Fibroblast of lung (primary cell): ENCODE measurements at regions not wholly inside any gene's neighbourhood (a gene's known extent, or its start where the extent isn't known, plus 50 kb on each side); places are given as distances from the start of the nearest gene placed in this dataset.

Experiments
- DNase-seq, 2 donors: peaks; one replicate each; pipeline versions ENCODE4 v3.0.0 to v3.0.0-alpha.2; 2010; ENCODE audit warnings: low read depth in 2 of 2
- H2AFZ ChIP-seq: 2 replicates; pipeline ENCODE4 v1.5.1; 2012; ENCODE audit warnings: low read length, control low read depth, inconsistent platforms
- H3K27ac ChIP-seq: 2 replicates; pipeline ENCODE4 v1.5.1; 2011; ENCODE audit warnings: low read length, control low read depth; ENCODE audit not compliant: insufficient read depth
- H3K27me3 ChIP-seq: 2 replicates; pipeline ENCODE4 v1.5.1; 2011; ENCODE audit warnings: mild to moderate bottlenecking, low read length; ENCODE audit not compliant: control insufficient read depth, insufficient read depth
- H3K36me3 ChIP-seq: 2 replicates; pipeline ENCODE4 v1.5.1; 2011; ENCODE audit warnings: low read length; ENCODE audit not compliant: control insufficient read depth, insufficient read depth
- H3K4me1 ChIP-seq: 2 replicates; pipeline ENCODE4 v1.5.1; 2011; ENCODE audit warnings: low read length; ENCODE audit not compliant: control insufficient read depth, insufficient read depth; ENCODE audit errors: extremely low read depth
- H3K4me2 ChIP-seq: 2 replicates; pipeline ENCODE4 v1.5.1; 2011; ENCODE audit warnings: low read length, control low read depth; ENCODE audit not compliant: insufficient read depth; ENCODE audit errors: extremely low read depth
- H3K4me3 ChIP-seq, 4 experiments: fragments of 200-600 bp in 1 of 4; sonication (generic) in 1 of 4; replicated peaks in 1 of 4; 2 replicates each; pipeline ENCODE4 v1.5.1; 2011 to 2016; ENCODE audit warnings: low read length in 4 of 4, low read depth in 3 of 4, mild to moderate bottlenecking in 3 of 4, control low read depth in 2 of 4, inconsistent platforms in 1 of 4, mixed read lengths in 1 of 4; ENCODE audit not compliant: insufficient read depth in 1 of 4; ENCODE audit errors: control extremely low read depth in 1 of 4
- H3K79me2 ChIP-seq: 2 replicates; pipeline ENCODE4 v1.5.1; 2012; ENCODE audit warnings: mild to moderate bottlenecking, low read length, inconsistent platforms; ENCODE audit not compliant: control insufficient read depth, insufficient read depth
- H3K9ac ChIP-seq: 2 replicates; pipeline ENCODE4 v1.5.1; 2011; ENCODE audit warnings: mild to moderate bottlenecking, low read length, control low read depth; ENCODE audit not compliant: insufficient read depth
- H3K9me3 ChIP-seq: 2 replicates; pipeline ENCODE4 v1.5.1; 2012; ENCODE audit warnings: low read depth, low read length; ENCODE audit not compliant: control insufficient read depth, insufficient read depth
- H4K20me1 ChIP-seq: 2 replicates; pipeline ENCODE4 v1.5.1; 2011; ENCODE audit warnings: low read length; ENCODE audit not compliant: control insufficient read depth, insufficient read depth; ENCODE audit errors: extremely low read depth
- EZH2 ChIP-seq: IDR thresholded peaks from 2 replicates; pipeline ENCODE4 v1.5.1; 2012; ENCODE audit warnings: low read length, control low read depth, mild to moderate bottlenecking; ENCODE audit errors: missing control alignments
- TF ChIP-seq, protein P1 (sequence below), 2 donors: IDR thresholded peaks in 1 of 2; conservative IDR thresholded peaks in 1 of 2; 1 replicate in 1 of 2; 2 replicates in 1 of 2; pipeline ENCODE4 v1.5.1; 2011 to 2012; ENCODE audit warnings: low read length in 2 of 2, control low read depth in 1 of 2, inconsistent platforms in 1 of 2, low read depth in 1 of 2, mild to moderate bottlenecking in 1 of 2

DNA sequence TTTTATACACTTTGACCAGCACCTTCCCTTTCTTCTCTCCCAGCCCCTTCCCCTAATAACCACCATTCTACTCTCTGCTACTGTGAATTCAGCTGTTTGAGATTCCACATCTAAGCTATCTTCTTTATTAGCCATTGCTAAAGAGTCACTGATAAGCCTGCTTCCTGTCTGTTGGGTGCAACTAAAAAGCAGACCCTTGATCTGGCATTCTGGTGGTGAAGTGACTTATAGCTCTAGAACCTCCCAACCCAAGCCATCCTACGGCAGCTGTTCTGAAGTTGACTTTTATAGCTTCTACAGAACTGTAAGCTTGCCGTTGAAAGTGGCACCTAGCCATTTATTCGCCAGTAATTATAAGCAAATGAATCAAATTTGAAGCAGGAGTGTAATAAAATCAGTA, 105.6 kb downstream of the AHR start:
- Histone ChIP-seq H3K27me3 (no peaks in the 10 kb centered on the region), H3K27ac (no peak overlapping the region), H3K4me1 (peaks cover 7% of the 10 kb centered on the region), H3K4me3 (no peak overlapping the region), H3K4me2 (no peak overlapping the region), H3K9ac (no peak overlapping the region), H3K79me2 (no peaks in the 10 kb centered on the region), H3K9me3 (no peaks in the 10 kb centered on the region), H4K20me1 (no peaks in the 10 kb centered on the region), H3K36me3 (no peaks in the 10 kb centered on the region), H2AFZ (no peak overlapping the region)
- no peak for DNase-seq
- TF ChIP-seq, protein P1, sequence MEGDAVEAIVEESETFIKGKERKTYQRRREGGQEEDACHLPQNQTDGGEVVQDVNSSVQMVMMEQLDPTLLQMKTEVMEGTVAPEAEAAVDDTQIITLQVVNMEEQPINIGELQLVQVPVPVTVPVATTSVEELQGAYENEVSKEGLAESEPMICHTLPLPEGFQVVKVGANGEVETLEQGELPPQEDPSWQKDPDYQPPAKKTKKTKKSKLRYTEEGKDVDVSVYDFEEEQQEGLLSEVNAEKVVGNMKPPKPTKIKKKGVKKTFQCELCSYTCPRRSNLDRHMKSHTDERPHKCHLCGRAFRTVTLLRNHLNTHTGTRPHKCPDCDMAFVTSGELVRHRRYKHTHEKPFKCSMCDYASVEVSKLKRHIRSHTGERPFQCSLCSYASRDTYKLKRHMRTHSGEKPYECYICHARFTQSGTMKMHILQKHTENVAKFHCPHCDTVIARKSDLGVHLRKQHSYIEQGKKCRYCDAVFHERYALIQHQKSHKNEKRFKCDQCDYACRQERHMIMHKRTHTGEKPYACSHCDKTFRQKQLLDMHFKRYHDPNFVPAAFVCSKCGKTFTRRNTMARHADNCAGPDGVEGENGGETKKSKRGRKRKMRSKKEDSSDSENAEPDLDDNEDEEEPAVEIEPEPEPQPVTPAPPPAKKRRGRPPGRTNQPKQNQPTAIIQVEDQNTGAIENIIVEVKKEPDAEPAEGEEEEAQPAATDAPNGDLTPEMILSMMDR (conservative IDR thresholded peaks at IDR 0.05 in 1 of 2, IDR thresholded peaks at IDR 0.05 in 1 of 2; ENCODE audit: low read depth in 1 of 2, low read length in 2 of 2) = no peak
- no peak for TF ChIP-seq EZH2

DNA sequence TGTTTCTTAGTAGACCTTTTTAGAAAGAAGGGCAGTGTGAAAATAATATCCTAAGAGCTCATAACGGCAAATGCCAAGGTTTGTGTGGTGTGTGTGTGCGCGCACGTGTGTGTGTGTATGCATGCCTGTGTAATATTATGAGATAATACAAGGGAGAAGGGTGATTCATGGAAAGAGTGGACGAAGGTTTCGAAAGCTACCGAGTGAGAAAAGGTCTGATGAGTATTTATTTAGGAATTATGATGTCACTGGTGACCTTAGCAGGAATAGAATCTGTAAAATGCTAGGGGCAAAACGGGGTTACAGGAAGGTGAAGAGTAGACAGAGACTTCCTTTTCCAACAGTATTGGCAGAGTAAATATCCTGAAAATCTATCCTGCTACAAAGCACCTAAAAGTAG, 107.3 kb downstream of the AHR start:
- Histone ChIP-seq H3K4me1 (peaks cover 8% of the 10 kb centered on the region), H3K27me3 (no peaks in the 10 kb centered on the region), H3K9me3 (no peaks in the 10 kb centered on the region), H3K4me2 (no peak overlapping the region), H4K20me1 (no peaks in the 10 kb centered on the region), H3K4me3 (no peak overlapping the region), H3K27ac (peak overlapping the region; percentile 46), H3K9ac (no peak overlapping the region), H3K79me2 (no peaks in the 10 kb centered on the region), H2AFZ (no peak overlapping the region), H3K36me3 (no peaks in the 10 kb centered on the region)
- TF ChIP-seq, protein P1 (conservative IDR thresholded peaks at IDR 0.05 in 1 of 2, IDR thresholded peaks at IDR 0.05 in 1 of 2; ENCODE audit: low read depth in 1 of 2, low read length in 2 of 2) = no peak
- no peak for TF ChIP-seq EZH2
- peak; percentile 88 to 97 for DNase-seq

- H2AFZ ChIP-seq = no peak overlapping the region
- TF ChIP-seq, protein P1 (conservative IDR thresholded peaks at IDR 0.05 in 1 of 2, IDR thresholded peaks at IDR 0.05 in 1 of 2; ENCODE audit: low read depth in 1 of 2, low read length in 2 of 2) = no peak
- no peak for TF ChIP-seq EZH2
- peak overlapping the region; percentile 46 for H3K27ac ChIP-seq
- no peaks in the 10 kb centered on the region for H3K9me3 ChIP-seq
- no peaks in the 10 kb centered on the region for H3K79me2 ChIP-seq
- H3K4me2 ChIP-seq = peak overlapping the region; percentile 33
- H3K4me3 ChIP-seq = no peak overlapping the region
- H3K27me3 ChIP-seq = no peaks in the 10 kb centered on the region
- peaks cover 8% of the 10 kb centered on the region for H3K4me1 ChIP-seq
- no peak overlapping the region for H3K9ac ChIP-seq
- H4K20me1 ChIP-seq = no peaks in the 10 kb centered on the region
- no peaks in the 10 kb centered on the region for H3K36me3 ChIP-seq
- peak; percentile 42 to 62 for DNase-seq
These were observed 108.3 kb downstream of the AHR start for GRCh38 chr7:17406738-17407137.
